Naive B cell (primary cell): ENCODE measurements at regions not wholly inside any gene's neighbourhood (a gene's known extent, or its start where the extent isn't known, plus 50 kb on each side); places are given as distances from the start of the nearest gene placed in this dataset.
"Not testable (repeated sequence)": the region's sequence is repeated elsewhere in the genome, so short reads cannot be mapped to it uniquely, and the experiment has no call there.

ENCODE experiments used
- ATAC-seq, 2 donors: fragments of 150-1000 bp; cut with Tn5 transposase; 2 replicates each; pipeline ENCODE4 v1.10.0; 2021; ENCODE audit warnings: low read depth in 2 of 2, mild to moderate bottlenecking in 2 of 2, moderate library complexity in 2 of 2
- DNase-seq: peaks from one replicate; pipeline ENCODE4 v3.0.0; 2022
- H3K27ac Mint-ChIP-seq, 6 donors: one replicate each; pipeline ENCODE4 v1.8.0; 2020 to 2022; ENCODE audit warnings: mild to moderate bottlenecking in 6 of 6, mixed read lengths in 6 of 6, moderate library complexity in 5 of 6, inconsistent platforms in 2 of 6
- H3K27me3 Mint-ChIP-seq, 3 donors: one replicate each; pipeline ENCODE4 v1.8.0; 2021 to 2022; ENCODE audit warnings: mixed read lengths in 3 of 3, mild to moderate bottlenecking in 1 of 3
- H3K36me3 Mint-ChIP-seq, 2 donors: one replicate each; pipeline ENCODE4 v1.8.0; 2020 to 2022; ENCODE audit warnings: mixed read lengths in 2 of 2, inconsistent platforms in 1 of 2, mild to moderate bottlenecking in 1 of 2
- H3K4me1 Mint-ChIP-seq, 3 donors: one replicate each; pipeline ENCODE4 v1.8.0; 2020 to 2022; ENCODE audit warnings: mixed read lengths in 3 of 3, inconsistent platforms in 1 of 3, mild to moderate bottlenecking in 1 of 3, moderate library complexity in 1 of 3
- H3K4me3 Mint-ChIP-seq, 8 donors: one replicate each; pipeline ENCODE4 v1.8.0; 2020 to 2022; ENCODE audit warnings: mild to moderate bottlenecking in 8 of 8, mixed read lengths in 8 of 8, moderate library complexity in 8 of 8, inconsistent platforms in 2 of 8
- H3K9me3 Mint-ChIP-seq, 7 donors: one replicate each; pipeline ENCODE4 v1.8.0; 2020 to 2022; ENCODE audit warnings: mixed read lengths in 7 of 7, mild to moderate bottlenecking in 5 of 7, inconsistent platforms in 2 of 7, moderate library complexity in 1 of 7

DNA sequence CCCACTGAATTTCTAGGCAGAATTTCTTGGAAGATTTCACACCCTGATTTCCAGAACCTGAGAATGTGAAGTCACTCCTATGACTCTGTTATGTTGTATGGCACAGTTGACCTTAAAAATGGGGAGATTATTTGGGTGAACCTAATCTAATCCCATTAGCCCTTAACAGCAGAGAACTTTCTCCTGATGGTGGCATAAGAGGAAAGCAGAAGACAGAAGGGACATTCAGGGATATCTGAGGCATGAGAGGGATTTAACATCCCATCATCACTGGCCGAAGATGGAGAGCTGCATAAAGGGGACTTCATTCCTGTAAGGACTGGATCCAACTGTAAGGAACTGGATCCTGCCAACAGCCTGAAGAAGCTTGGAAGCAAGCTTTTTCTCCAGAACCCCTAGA is 119.2 kb downstream of the ZNF622 start:
- H3K4me3 Mint-ChIP-seq: no peak overlapping the region
- H3K36me3 Mint-ChIP-seq: no peaks in the 10 kb centered on the region
- H3K27me3 Mint-ChIP-seq: no peaks in the 10 kb centered on the region
- ATAC-seq (no peak), DNase-seq (no peak)
- H3K4me1 Mint-ChIP-seq: no peaks in the 10 kb centered on the region
- H3K27ac Mint-ChIP-seq: no peak overlapping the region
- peaks cover 2 to 18% (median 4%) of the 10 kb centered on the region in 7 donors for H3K9me3 Mint-ChIP-seq

DNA sequence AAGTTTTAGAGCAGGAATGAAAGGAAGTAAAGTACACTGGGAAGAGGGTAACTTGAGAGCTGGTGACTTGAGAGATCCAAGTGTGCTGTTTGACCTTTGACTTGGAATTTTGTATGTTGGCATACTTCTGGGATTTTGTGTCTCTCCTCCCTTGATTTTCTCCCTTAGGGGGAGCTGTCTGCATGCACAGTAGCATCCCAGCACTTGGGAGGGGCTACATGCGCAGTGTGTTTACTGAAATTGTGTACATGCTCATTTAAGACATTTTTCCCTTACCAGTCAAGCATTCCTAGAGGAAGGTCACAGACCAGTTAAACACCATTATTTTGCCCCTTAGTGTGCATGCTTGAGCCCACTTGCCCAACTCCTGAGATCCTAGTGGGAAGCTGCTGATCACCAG is 120.1 kb downstream of the ZNF622 start:
- Mint-ChIP-seq H3K4me1 (no peaks in the 10 kb centered on the region), H3K4me3 (no peak overlapping the region), H3K9me3 (peaks cover 3 to 18% (median 4%) of the 10 kb centered on the region in 7 donors), H3K27me3 (no peaks in the 10 kb centered on the region), H3K27ac (no peak overlapping the region), H3K36me3 (no peaks in the 10 kb centered on the region)
- DNase-seq (no peak), ATAC-seq (no peak)

DNA sequence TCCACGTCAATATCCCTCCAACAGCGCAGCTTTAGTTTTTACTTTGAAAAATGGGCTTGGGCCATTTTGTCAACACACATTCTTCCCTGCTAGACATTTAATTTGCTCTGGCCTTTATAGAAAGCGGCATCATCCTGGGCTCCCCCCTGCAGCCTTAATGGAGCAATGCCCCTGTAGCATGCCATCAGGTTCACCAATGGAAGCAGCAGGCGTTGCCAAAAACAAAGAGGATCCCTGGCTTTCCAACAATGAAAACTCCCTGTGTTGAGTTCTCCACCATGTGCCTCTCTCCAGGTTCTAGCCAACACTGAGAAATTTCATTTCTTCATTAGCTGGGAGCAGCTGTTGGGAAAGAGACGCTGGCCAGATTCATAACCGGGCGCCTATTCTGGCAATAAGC is 139.5 kb downstream of the ZNF622 start:
- Mint-ChIP-seq H3K4me1 (no peaks in the 10 kb centered on the region), H3K27ac (no peak overlapping the region), H3K36me3 (no peaks in the 10 kb centered on the region), H3K27me3 (no peaks in the 10 kb centered on the region), H3K9me3 (peaks cover 0 to 11% (median 0%) of the 10 kb centered on the region in 7 donors), H3K4me3 (no peak overlapping the region)
- DNase-seq (no peak), ATAC-seq (no peak)

DNA sequence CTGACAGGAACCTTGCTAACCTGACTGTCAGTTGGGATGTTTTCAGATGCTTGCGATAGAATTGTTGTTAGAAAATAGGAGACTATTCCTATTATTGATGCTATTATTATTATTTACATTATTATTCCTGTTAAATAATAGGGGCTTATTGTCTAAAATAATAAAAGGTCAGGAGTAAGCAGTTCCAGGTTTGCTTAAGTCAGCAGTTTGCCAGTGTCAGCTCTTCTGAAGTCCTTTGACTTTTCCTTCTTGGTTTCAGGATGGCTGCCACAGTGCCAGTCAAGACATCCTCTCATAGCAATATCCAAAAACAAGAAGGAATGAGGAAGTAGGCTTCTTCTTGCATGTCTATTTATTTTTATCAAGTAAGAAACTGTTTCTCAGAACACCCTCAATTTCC is 141.7 kb upstream of the MARCHF11 start:
- Mint-ChIP-seq H3K36me3 (no peaks in the 10 kb centered on the region), H3K4me3 (no peak overlapping the region), H3K4me1 (no peaks in the 10 kb centered on the region), H3K27ac (no peak overlapping the region), H3K27me3 (no peaks in the 10 kb centered on the region), H3K9me3 (peaks cover 0 to 6% (median 0%) of the 10 kb centered on the region in 7 donors)
- no peak for ATAC-seq
- DNase-seq: no peak

DNA sequence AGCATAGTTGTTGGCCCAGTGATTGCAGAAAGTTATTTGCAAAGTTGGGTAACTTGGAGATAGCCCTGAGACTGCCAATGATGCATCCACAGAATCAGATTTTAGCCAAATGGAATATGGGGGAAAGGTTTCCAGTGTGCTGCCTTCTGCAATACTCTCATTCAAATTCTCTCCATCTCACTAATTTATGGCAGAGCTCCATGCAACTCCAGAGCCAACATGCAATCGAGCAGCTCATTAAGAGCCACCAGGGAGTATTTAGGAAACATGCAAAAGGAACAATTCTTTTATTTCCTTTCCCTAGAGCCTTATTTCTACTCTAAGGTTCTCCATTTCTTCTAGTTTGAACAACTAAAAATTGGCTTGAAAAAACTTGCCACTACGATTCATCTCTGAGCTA is 135.9 kb upstream of the MARCHF11 start:
- Mint-ChIP-seq H3K9me3 (peaks cover 0 to 6% (median 4%) of the 10 kb centered on the region in 7 donors), H3K4me1 (no peaks in the 10 kb centered on the region), H3K4me3 (no peak overlapping the region), H3K27me3 (no peaks in the 10 kb centered on the region), H3K27ac (no peak overlapping the region), H3K36me3 (no peaks in the 10 kb centered on the region)
- no peak for DNase-seq
- ATAC-seq: no peak

DNA sequence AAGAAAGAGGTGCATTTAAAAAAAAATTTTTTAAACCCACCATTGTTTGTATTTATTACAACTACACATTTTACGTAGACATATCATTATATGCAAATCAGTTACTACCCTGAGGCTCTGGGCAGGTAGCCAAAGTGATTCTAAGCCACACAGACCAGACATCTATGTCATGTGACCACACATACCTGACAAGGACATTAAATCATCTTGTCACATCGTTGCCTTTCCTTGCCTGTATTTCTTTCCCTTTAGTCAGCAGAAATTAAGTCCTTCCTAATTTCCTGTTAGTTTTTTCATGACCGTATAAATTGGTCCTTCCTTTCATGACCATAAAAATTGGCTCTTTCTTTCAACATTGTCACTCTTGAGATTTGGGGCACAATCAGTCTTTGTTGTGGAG is 134.2 kb upstream of the MARCHF11 start:
- Mint-ChIP-seq H3K36me3 (no peaks in the 10 kb centered on the region), H3K4me3 (no peak overlapping the region), H3K27ac (no peak overlapping the region), H3K9me3 (peaks cover 0 to 6% (median 4%) of the 10 kb centered on the region in 7 donors), H3K27me3 (no peaks in the 10 kb centered on the region), H3K4me1 (no peaks in the 10 kb centered on the region)
- ATAC-seq (no peak), DNase-seq (no peak)

DNA sequence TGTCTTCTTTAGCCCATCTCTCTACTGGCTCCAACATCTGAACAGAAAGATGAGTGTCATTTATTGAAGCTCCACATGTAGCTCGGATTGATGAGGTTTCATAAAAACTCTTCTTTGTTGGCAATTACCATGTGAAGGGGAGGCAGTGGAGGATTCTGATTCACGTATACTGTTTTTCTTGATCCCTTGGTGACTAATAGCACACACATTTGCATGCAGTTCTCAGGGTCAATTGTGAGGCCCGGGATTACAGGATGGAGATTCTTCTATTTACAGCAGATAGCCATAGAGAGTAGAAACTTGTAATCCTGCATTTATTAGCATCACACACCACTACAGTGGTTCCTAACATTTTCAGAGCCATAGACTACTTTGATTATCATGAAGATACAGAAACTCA is 133.2 kb upstream of the MARCHF11 start:
- Mint-ChIP-seq H3K27me3 (no peaks in the 10 kb centered on the region), H3K9me3 (peaks cover 0 to 6% (median 4%) of the 10 kb centered on the region in 7 donors), H3K4me1 (no peaks in the 10 kb centered on the region), H3K4me3 (no peak overlapping the region), H3K36me3 (no peaks in the 10 kb centered on the region), H3K27ac (no peak overlapping the region)
- ATAC-seq (no peak), DNase-seq (no peak)

DNA sequence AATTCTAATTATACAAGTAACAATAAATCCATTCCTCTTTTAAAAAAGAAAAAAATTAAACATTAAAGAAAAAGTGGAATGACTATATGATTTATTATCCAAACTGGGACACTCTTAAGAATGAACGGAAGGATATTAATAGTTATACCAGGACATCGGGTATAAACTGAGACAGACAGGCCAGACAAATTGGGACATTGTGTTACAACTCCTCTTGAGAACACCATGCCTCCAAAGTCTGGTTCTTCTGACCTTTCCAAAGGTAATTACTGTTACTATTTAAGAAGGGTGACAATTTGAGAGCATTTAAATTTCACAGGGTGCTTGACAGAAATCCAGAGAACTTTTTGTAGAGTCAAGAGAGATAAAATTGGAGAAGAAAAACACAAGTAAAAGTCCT is 132.1 kb upstream of the MARCHF11 start:
- no peak overlapping the region for H3K4me3 Mint-ChIP-seq
- H3K27ac Mint-ChIP-seq: no peak overlapping the region
- DNase-seq (no peak), ATAC-seq (no peak)
- no peaks in the 10 kb centered on the region for H3K27me3 Mint-ChIP-seq
- H3K36me3 Mint-ChIP-seq: no peaks in the 10 kb centered on the region
- H3K9me3 Mint-ChIP-seq: peaks cover 0 to 6% (median 4%) of the 10 kb centered on the region in 7 donors
- H3K4me1 Mint-ChIP-seq: no peaks in the 10 kb centered on the region

DNA sequence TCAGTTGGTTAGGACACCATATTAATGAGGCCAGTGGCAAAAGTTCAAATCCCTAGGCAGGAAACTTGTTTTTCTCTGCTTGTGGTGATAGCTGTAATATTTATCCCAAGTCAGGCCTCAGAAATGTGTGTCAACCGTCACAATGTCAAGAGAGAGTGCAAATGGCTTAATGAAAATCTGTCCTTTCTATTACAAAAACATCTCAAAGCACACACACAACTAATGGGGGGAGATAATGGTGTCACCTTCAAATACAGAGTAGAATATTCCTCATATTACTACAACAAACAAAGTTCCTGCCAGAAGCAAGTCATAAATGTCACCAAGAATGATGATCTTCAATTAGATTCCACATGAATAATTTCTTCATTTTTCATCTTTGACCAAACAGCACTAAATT is 127.2 kb upstream of the MARCHF11 start:
- H3K27ac Mint-ChIP-seq: no peak overlapping the region

DNA sequence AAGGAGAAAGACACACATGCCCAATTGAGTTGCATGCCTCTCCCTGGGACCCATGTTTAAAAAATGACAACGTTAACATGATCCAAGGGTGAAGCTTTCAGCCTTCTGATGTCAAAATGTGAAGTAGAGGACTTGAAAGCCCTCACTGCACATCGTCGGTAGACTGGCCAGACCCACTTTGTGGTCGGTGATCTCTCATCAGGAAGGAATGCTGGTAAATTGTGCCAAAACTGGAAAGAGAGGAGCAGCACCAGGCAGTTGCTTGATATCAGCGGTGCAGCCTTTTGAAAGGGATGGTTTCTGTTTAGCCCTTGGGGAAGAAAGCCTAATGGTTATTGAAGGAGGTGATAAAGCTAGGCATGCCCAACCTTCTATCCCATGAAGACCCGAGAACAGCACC is 125.3 kb upstream of the MARCHF11 start:
- ATAC-seq: no peak
- H3K27ac Mint-ChIP-seq: no peak overlapping the region

More for the DNA sequence above, 127.2 kb upstream of the MARCHF11 start:
- ATAC-seq (no peak), DNase-seq (no peak)
- H3K9me3 Mint-ChIP-seq: peaks cover 0 to 9% (median 4%) of the 10 kb centered on the region in 7 donors
- H3K4me1 Mint-ChIP-seq: no peaks in the 10 kb centered on the region
- H3K4me3 Mint-ChIP-seq: no peak overlapping the region
- no peaks in the 10 kb centered on the region for H3K27me3 Mint-ChIP-seq
- no peaks in the 10 kb centered on the region for H3K36me3 Mint-ChIP-seq

DNA sequence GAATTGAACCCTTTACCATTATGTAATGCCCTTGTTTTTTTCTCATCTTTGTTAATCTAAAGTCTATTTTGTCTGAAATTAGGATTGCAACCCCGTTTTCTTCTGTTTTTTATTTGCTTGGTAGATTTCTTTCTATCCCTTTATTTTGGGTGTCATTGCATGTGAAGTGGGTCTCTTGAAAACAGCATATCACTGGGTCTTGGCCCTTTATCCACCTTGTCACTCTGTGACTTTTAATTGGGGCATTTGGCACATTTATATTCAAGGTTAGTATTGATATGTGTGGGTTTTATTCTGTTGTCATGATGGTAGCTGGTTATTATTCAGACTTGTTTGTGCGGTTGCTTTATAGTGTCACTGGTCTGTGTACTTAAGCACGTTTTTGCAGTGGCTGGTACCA is 117.4 kb upstream of the MARCHF11 start:
- DNase-seq (no peak), ATAC-seq (no peak)
- Mint-ChIP-seq H3K27ac (no peak overlapping the region), H3K4me3 (no peak overlapping the region), H3K4me1 (no peaks in the 10 kb centered on the region), H3K27me3 (no peaks in the 10 kb centered on the region), H3K36me3 (peaks cover 0 to 19% of the 10 kb centered on the region in 2 donors), H3K9me3 (peaks cover 12 to 60% (median 29%) of the 10 kb centered on the region in 7 donors)

More for the DNA sequence above, 125.3 kb upstream of the MARCHF11 start:
- no peak for DNase-seq
- H3K4me3 Mint-ChIP-seq: no peak overlapping the region
- H3K36me3 Mint-ChIP-seq: no peaks in the 10 kb centered on the region
- no peaks in the 10 kb centered on the region for H3K4me1 Mint-ChIP-seq
- H3K27me3 Mint-ChIP-seq: no peaks in the 10 kb centered on the region
- H3K9me3 Mint-ChIP-seq: peaks cover 1 to 9% (median 5%) of the 10 kb centered on the region in 7 donors

DNA sequence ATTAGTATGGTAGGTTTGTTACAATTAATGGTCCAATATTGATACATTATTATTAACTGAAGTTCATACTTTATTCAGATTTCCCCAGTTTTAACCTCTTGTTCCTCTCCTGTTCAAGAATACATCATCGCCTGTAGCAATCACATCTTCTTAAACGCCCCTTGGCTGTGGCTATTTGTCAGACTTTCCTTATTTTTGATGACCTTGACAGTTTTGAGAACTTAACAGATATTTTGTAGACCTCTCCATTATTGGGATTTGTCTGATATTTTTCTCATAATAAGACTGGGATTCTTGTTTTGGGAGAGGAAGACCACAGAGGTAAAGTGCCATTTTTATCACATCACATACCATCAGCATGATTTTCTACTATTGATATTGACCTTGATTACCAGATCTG is 112.3 kb upstream of the MARCHF11 start:
- ATAC-seq (no peak), DNase-seq (no peak)
- Mint-ChIP-seq H3K36me3 (peaks cover 0 to 19% of the 10 kb centered on the region in 2 donors), H3K27ac (no peak overlapping the region), H3K27me3 (no peaks in the 10 kb centered on the region), H3K4me1 (no peaks in the 10 kb centered on the region), H3K9me3 (peaks cover 10 to 50% (median 22%) of the 10 kb centered on the region in 7 donors), H3K4me3 (no peak overlapping the region)

DNA sequence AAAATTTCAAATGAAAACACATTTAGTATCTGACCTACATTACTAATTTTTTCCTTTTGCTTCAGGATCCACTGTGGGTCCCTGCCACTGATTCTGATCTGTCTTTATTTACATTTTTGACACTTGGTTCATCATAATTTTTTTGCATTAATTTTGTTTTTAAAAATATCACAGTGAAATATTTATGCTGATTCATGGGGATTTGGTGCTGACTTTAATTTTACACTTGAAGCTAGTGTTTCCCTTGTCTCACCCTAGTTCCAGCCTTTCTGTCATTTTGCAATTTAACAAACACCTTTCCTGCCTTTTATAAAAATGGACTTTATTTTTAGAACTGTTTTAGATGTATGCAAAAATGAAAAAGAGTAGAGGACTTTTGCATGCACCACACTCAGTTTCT is 111.9 kb upstream of the MARCHF11 start:
- no peaks in the 10 kb centered on the region for H3K27me3 Mint-ChIP-seq
- peaks cover 6 to 45% (median 19%) of the 10 kb centered on the region in 7 donors for H3K9me3 Mint-ChIP-seq
- no peaks in the 10 kb centered on the region for H3K4me1 Mint-ChIP-seq
- no peak overlapping the region for H3K27ac Mint-ChIP-seq
- no peak for DNase-seq
- H3K4me3 Mint-ChIP-seq: no peak overlapping the region
- ATAC-seq: no peak
- H3K36me3 Mint-ChIP-seq: peaks cover 0 to 16% of the 10 kb centered on the region in 2 donors

DNA sequence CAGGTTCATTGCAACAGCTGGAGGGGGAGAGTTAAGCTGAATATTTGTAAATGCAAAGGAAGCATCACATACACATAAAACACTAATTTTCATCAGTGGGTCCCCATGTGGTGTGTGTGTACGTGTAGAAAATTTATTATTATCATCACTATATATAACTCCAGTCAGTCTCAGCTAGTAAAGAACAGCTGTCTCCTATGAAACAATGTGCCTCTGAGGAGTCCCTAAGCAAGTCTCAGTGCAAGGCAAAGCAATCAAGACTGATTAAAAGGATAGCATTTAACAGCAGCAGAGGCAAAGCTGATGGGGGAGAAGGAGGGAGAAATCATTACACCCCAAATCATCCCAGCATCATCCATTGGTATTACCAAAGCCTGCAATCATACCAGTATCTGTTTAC is 104.2 kb upstream of the MARCHF11 start:
- no peaks in the 10 kb centered on the region for H3K4me1 Mint-ChIP-seq
- H3K36me3 Mint-ChIP-seq: no peaks in the 10 kb centered on the region
- H3K4me3 Mint-ChIP-seq: no peak overlapping the region
- no peak overlapping the region for H3K27ac Mint-ChIP-seq
- no peaks in the 10 kb centered on the region for H3K27me3 Mint-ChIP-seq
- no peak for ATAC-seq
- no peak for DNase-seq
- peaks cover 0 to 16% (median 2%) of the 10 kb centered on the region in 7 donors for H3K9me3 Mint-ChIP-seq

DNA sequence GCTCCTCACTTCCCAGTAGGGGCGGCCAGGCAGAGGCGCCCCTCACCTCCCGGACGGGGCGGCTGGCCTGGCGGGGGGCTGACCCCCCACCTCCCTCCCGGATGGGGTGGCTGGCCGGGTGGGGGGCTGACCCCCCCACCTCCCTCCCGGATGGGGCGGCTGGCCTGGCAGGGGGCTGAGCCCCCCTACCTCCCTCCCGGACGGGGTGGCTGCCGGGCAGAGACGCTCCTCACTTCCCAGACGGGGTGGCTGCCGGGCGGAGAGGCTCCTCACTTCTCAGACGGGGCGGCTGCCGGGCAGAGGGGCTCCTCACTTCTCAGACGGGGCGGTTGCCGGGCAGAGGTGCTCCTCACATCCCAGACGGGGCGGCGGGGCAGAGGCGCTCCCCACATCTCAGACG is 97.3 kb upstream of the MARCHF11 start:
- not testable (repeated sequence) for H3K36me3 Mint-ChIP-seq, H3K27me3 Mint-ChIP-seq, H3K9me3 Mint-ChIP-seq, H3K4me1 Mint-ChIP-seq, H3K27ac Mint-ChIP-seq, DNase-seq, ATAC-seq, H3K4me3 Mint-ChIP-seq
